NCI-H2196 (cell line): ENCODE measurements at regions not wholly inside any gene's neighbourhood (a gene's known extent, or its start where the extent isn't known, plus 50 kb on each side); places are given as distances from the start of the nearest gene placed in this dataset.

Source experiments
- DNase-seq: peaks from one replicate; lab custom pipeline; 2025; ENCODE audit not compliant: unreplicated experiment; lab: John Stamatoyannopoulos, UW

DNA sequence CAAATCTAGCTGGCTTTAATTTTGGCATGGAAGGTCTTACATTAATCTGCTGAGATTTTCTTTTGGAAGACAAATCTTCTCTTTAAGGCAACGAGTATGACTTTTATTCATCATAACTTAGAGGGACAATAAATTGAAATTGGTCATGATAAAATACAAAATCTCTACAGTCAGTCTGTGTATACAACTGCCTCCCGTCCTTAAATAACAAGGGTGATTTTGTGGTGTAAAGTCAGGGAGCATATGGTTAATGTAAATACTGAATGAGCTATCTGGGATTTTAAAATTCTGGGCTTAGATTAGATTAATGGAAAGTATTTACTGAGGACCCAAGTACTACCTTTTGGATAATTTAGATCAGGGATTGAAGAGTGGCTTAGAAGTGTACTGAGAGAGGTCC, 328.4 kb upstream of the HAND2 start:
- DNase-seq, result no peak

DNA sequence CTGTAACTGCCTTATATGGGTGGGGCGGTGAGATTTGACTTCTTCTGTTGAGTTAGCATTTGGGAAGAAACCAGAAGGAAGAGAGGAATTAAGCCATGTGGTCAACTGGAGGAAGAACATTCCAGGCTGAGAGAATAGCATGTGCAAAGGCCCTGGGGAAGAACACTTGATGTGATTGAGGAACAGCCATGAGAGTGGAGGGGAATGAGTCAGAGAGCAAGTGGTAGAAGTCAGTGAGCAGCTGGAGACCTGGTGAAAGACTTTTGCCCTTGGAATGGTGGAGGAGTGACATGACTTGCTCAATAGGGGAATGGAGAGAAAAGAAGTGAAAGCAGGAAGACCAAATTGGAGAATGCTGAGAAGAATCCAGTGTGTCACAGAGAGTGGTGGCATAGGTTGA, 327.8 kb upstream of the HAND2 start:
- DNase-seq, result no peak

DNA sequence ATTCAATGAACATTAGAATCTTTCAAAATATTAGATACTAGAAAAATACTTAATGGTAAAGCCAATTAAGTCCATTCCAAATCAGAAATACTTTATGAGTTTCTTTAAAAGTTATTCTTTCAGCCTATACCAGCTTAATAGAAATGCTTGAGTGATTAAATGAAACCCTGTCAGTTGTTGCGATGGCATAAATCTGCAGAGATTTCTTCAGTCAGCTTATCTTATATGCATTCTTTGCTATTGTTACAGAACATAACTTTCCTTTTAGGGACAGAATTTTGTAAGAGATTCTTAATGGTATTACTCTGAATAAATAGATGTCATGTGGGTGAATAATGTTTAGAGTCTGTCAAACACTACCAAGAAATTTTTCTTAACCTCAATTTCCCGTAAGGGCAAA, 325.0 kb upstream of the HAND2 start:
- DNase-seq, result no peak

DNA sequence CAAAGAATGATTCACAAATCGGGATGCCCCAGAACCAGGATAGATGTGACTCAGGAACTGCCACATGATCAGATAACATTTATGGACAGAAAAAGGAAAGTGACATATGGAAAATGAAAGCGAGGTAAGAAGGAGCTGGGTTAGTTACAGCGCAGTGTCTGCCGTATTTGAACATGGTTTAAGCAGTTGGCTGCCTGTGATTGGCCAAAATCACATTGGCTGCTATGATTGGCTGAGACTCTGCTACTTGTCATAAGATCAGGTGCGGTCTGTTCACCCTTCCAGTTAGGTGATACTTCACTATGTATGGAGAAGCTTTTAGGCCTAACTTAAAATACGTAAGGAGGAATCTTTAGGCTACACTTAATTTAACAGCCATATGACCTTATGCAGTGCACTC, 322.7 kb upstream of the HAND2 start:
- no peak for DNase-seq

DNA sequence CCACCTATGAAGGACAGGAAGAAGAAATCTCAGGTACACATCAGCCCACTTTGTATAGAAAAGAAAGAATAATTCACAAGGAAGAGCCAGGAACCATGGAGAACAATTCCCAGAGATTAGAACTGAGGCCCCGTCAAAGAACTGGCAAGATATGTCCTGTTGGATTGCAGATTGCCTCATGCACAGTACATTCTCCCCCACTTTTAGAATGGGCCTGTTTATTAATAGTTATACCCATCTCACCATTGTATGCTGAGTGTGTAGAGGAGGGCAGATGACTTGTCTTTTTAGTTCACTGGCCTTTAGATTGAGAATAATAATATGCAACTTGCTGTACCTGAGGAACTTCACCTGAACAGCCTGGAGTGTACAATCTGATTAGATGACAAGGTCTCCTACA, 315.6 kb upstream of the HAND2 start:
- DNase-seq, result no peak

DNA sequence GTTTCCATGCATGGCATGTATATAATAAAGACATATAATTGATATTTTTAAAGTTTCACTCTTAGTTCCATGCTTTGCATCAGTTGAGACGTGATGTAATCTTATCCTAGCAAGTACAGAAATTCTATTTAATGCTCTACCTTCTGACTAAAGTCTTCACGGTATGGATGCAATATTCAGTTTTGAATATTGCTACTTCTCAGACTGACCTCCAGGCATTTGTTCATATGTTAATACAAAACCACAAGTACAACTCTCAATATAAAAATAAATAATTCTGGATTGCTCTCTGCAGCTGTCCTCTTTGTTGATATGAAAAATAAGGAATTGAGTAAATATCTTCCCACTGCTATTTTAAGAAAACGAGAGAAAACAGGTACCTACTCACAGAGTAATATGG, 309.8 kb upstream of the HAND2 start:
- DNase-seq, result no peak

DNA sequence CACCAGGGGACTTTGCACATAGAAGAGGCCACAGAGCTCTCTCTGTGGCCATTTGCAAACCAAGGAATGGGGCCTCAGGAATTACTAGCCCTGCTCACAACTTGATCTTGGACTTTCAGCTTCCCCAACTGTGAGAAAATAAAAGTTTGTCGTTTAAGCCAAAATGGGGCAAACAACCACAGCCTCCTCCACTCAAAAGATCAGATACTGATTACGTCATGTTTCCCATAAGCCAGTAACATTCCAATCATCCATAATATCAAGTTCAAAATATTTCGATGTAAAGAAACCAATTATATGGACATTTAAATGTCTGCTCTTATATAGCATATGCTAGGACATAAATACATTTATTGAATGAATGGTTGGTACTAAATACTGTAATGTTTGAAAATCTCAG, 307.5 kb upstream of the HAND2 start:
- no peak for DNase-seq

DNA sequence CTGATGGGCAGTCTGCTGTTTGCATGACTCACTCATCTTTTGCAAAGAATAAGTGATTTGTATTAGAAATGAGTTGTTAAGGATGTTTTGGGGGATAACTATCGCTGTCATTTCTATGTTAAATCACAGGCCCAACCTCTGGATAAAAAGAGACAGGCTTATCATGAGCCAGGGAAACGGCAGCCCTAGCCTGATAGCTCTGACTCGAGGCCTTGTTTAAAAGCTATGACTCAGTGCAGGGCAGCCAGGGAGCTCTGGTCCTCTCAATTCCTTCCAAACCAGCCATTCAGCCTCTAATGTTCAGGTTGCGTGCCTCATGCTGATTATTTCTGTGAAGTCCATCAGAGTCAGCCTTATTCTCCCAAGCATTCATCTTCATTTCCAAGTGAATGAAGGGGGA, 305.9 kb upstream of the HAND2 start:
- DNase-seq, result no peak

DNA sequence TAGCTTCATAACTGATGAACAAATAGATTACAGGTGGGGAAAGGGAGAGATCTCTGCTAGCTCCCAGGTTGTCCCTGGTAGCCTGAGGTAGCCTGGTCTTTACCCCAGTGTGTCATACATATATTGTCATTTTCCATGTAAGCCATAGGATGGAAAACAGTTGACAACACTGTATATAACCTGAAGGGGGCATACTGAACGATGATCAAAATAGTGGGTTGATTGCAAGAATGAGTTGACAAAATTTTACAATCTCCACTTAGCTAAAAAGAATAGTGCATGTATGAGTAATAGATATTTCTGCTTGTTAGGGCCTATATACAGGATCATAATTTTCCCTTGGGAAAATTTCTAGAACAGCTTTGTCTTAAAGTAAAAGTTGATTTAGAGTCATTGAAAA, 304.1 kb upstream of the HAND2 start:
- DNase-seq, result no peak

DNA sequence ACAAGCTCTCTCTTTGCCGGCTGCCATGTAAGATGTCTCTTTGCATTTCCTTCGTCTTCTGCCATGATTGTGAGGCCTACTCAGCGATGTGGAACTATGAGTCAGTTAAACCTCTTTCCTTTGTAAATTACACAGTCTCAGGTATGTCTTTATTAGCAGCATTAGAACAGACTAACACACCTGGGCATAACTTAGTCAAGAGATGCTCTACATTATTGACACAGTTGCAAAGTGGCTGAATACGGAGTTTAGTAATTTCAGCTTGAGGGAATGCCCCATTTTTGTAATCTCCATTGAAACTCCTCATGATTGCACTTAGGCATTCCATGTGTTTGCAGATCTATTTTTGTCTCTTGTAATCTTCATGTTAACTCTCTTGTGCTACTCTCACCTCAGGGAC, 299.5 kb upstream of the HAND2 start:
- DNase-seq, result no peak

DNA sequence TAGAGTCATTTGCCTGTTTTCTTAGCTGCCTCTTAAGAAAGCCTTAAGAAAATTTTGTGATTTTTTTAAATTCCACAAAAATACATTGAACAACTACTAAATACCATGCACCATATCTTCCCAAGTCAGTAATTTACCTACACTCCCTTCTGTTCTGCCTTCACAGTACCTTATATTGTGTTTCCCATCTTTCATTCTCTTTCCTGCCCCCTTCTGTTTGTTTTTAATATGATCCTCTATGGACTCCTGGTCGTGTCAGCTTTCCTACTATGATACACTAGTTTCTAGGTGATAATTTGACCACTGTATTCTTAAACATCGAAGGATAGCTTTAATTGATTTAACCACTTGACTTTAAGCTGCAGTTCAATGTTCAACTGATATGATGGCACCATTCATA, 297.7 kb upstream of the HAND2 start:
- DNase-seq, result no peak

DNA sequence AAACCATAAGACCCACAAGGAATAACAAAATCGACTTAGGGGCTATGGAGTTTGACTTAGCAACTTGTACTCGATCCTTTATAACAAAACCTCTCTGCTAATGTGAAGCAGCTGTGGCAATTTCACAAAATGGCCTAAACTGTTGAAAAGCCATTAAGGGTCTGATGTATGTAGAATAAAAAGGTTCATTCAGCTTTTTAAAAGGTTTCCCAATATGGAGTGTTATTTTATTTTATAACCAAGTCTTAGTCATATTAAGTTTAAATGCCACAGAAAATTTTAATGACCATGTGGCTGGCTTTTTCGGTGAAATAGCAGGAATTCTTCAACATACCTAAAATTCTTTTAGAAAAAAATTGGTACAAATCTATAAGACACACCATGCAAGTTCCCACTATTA, 291.8 kb upstream of the HAND2 start:
- DNase-seq, result no peak

DNA sequence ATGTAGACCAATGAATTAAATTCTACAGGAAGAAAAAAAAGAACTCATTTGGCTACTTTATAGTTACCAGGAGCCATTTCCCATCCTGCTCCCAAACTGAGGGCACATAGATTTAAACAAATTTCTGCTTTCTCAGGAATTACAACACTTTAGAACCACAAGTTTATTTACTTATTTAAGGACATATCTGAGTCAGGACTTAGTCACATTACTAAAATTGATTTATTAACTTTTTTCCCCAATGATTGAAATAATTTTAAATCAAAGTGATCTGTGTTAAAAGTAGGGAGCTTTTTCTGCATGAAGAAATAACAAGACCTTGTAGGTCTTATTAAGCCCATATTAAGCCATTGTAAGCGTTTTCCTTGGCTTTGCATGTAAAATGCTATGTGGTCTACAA, 291.0 kb upstream of the HAND2 start:
- DNase-seq, result no peak

DNA sequence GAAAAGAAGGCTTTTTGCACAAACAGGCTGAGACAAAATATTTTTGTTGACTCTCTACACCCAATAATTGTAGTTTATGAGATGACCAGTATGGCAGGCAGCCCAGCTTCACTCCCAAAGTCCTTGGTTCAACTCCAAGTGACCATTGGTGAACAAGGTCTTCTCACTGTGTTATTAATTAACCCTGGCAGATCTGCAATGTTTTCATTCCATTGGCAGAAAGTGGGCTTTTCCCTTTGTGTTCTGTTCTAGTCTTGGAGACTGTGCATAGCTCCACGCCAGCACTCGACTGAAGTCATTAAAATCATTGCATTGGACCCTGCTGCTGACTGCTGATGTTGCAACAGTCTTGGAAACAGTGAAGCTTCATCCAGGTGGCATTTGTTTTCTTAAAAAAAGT, 277.3 kb upstream of the HAND2 start:
- DNase-seq, result no peak

DNA sequence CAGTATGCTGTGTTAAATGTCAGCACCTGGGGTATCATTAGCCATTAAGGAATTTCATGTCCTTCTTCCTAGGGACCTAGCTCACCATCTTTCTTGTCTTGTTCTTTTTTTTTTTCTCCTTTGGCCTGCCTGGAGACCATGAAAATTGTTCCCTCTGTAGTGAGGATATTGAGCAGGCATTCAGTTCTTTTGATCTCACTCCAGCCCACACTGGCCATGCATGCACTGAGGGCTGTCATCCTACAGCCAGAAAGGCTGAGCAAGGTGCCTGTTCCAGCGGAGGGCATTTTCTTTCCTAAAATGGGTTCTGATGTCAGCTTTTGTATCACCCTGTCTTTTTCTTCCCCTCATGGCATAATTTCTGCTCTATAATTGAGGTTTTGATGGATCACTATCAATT, 275.9 kb upstream of the HAND2 start:
- no peak for DNase-seq

DNA sequence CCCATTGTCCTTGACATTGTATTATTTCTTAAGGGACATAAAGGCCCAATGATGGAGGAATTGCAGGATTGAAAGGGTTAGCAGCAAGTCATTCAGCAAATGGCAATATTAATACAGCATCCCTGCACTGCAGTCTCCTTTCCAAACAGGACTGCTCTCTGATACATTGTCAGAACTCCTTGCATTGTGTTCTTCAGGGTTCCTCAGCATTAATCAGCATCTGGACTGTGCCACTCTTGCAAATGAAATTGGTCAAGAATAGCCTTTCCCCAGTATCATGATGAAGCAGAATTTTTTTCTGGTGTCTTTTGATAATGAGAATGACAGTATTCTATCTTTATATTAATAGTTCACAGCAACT, 272.6 kb upstream of the HAND2 start:
- no peak for DNase-seq

DNA sequence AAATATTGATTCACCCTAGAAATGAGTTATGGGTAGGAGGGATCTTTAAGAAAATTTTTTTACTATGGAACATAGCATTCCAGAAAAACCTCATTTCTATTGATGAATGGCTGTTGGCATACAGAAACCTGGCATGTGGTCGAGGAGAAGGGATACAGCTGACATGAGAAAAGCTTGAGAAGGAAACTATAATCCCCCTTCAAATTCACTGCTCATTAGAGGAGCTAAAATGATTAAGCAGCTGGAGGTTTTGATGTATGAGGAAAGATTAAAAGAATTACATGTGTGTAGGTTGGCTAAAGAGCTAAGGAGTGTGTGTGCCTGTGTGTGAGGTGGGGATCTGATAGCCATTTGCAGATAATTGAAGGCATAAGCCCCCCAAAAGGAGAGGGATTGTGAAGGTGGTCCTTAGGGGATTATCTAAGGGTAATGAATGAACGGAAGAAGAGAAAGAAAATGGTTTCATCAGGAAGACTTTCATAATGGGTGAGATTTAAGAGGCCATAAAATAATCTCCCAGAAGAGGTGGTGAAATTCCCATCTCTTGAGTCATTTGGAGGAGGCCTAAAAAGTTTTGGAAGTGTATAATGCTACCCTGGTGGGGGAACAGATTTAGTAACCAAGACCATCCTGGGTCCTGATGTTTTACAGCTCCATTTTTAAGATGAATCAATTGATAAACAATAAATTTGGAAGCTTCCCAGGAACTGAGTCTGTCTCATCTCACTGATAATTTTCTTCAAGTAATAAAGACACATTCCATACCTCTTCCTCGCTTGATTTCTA, 272.0 kb upstream of the HAND2 start:
- no peak for DNase-seq

DNA sequence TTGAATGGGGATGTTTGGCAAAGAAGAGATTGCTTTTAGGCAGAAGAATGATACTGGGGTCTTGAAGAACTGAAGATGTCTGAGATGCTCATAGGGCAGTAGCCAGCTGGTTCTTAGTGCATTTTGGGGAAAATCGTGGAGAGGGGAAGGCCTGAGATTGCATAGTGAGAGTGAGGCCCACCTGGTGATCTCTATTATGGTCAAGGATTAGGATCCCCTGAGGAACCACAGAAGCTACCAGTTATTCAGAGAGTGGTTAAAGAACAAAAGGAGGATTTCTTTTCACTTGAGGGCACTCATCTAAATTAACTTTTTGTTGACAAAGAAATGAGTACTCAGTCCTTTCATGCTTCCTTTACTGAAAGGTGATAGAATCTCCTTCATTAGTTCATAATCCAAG, 271.3 kb upstream of the HAND2 start:
- no peak for DNase-seq

DNA sequence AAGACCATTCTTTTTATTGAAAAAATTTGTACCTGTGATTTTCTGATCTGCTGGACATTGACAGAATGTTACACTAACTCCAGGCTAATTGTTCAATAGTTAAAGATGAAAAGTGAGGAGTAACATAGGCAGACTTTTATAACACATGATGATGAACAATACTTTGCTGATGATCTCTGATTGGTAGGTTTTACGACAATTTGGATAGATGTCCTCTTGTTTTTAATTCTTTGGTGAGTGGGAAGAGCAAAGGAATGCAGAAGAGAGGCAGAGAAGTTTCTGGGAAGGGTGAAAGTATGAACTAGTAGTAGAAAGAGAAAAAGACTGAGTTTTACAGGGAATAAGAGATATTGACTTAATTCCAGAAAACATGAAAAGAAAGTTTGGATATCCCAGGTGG, 267.3 kb upstream of the HAND2 start:
- no peak for DNase-seq

DNA sequence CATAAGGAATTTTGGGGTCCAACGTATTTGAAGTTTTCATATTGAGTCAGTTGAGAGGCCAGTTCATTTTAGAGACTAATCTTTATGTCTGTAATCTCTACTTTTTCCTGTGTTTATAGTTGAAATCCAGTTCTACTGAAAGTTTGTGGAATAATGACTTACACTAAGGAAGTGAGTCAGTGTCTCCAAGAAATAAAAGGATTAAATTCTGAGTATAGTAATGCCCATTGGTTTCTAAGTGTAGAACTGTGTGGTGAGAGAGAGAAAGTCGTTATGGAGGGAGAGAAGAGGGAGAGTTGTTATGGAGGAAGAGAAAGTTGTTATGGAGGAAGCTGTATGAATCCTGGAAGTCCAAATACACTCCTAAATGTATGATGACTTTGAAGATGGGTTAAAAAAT, 264.6 kb upstream of the HAND2 start:
- DNase-seq, result no peak

DNA sequence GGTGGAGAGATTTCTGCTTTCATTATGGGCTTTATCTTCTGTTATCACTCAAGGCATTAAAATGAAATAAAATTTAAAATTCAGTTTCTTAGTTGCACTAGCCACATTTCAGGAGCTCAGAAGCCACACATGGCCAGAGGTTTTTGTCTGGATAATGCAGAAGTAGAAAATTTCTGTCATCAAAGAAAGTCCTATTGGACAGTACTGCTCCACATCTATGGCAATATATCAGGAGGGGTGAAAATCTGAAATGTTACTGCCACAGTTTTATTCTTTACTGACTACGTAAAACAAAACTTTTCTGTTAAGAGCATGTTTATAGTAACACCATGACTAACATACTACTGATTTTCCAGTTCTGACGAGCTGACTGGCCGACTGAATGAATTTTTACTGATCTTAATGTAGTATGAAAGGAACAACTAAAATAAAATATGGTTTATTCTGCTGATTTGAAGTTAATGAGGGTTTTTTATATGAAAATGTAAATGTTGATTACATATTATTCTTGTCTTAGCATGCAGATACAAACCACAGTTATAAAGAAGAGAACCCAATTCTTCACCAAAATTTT, 264.0 kb upstream of the HAND2 start:
- no peak for DNase-seq

DNA sequence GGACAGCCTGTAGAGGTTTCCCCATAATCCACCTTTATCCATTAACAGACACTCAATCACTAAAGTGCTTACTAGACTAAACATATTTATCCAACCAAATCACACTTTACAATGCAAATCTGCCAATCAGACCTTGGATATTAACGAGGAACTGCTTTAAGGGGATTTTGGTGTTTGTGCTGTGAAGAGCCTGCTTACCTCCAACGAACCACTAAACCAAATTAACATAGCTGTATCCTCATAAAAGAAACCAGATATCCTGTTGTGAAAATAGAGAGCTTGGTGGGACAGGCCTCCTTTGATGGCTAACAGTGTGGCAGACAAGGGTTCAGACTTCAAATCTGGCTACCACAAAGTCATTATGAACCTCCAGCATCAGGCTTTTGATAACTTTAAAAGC, 252.6 kb upstream of the HAND2 start:
- DNase-seq, result no peak

DNA sequence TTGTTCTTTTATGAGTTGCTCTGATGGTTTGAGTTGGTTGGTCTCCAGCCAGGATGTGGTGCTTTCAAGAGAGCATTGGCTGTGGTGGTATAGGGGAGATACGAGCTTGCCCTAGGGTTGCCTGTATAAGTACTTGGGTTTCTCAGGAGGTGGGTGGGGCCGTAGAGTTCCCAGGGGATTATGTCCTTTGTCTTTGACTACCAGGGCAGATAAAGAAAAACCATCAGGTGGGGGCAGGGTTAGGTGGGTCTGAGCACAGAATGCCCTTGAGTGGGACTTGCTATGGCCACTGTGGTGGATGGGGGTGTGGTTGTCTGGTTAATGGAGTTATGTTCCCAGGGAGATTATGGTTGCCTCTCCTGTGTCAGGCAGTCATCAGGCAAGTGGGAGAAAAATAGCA, 247.9 kb upstream of the HAND2 start:
- DNase-seq, result no peak
